ENCODE measurements at regions not wholly inside any gene's neighbourhood (a gene's known extent, or its start where the extent isn't known, plus 50 kb on each side); places are given as distances from the start of the nearest gene placed in this dataset.
"Not testable (repeated sequence)": the region's sequence is repeated elsewhere in the genome, so short reads cannot be mapped to it uniquely, and the experiment has no call there.

GRCh38 chr3:155995525-155996370 lies 124.6 kb upstream of the KCNAB1 start:
- no peak overlapping the region for H3K27ac ChIP-seq (ENCODE audit: poor library complexity, severe bottlenecking)
- H3K9me3 ChIP-seq (ENCODE audit: severe bottlenecking) = no peaks in the 10 kb centered on the region
- no peaks in the 10 kb centered on the region for H3K36me3 ChIP-seq (ENCODE audit: low read depth)
- no peaks in the 10 kb centered on the region for H3K27me3 ChIP-seq (ENCODE audit: insufficient read depth, poor library complexity, severe bottlenecking)
- no peaks in the 10 kb centered on the region for H3K4me1 ChIP-seq (ENCODE audit: insufficient read depth, poor library complexity, severe bottlenecking)
- TF ChIP-seq CTCF (IDR thresholded peaks at IDR 0.05; ENCODE audit: poor library complexity, severe bottlenecking) = peak; percentile 57
- DNase-seq (ENCODE audit: low spot score) = no peak
- no peak overlapping the region for H3K4me3 ChIP-seq (ENCODE audit: severe bottlenecking)
- peak; percentile 71; the same call in 2 of the 3 replicates for ATAC-seq (ENCODE audit: low read depth)

GRCh38 chr3:155996882-155997281 lies 123.5 kb upstream of the KCNAB1 start:
- Histone ChIP-seq H3K9me3 (ENCODE audit: severe bottlenecking) (no peaks in the 10 kb centered on the region), H3K4me3 (ENCODE audit: severe bottlenecking) (no peak overlapping the region), H3K36me3 (ENCODE audit: low read depth) (no peaks in the 10 kb centered on the region), H3K4me1 (ENCODE audit: insufficient read depth, poor library complexity, severe bottlenecking) (no peaks in the 10 kb centered on the region), H3K27ac (ENCODE audit: poor library complexity, severe bottlenecking) (no peak overlapping the region), H3K27me3 (ENCODE audit: insufficient read depth, poor library complexity, severe bottlenecking) (no peaks in the 10 kb centered on the region)
- TF ChIP-seq CTCF (IDR thresholded peaks at IDR 0.05; ENCODE audit: poor library complexity, severe bottlenecking) = no peak
- ATAC-seq (ENCODE audit: low read depth) (no peak), DNase-seq (ENCODE audit: low spot score) (no peak)

GRCh38 chr3:155998173-155998572 lies 122.2 kb upstream of the KCNAB1 start:
- H3K27me3 ChIP-seq (ENCODE audit: insufficient read depth, poor library complexity, severe bottlenecking); H3K4me3 ChIP-seq (ENCODE audit: severe bottlenecking); H3K36me3 ChIP-seq (ENCODE audit: low read depth); H3K27ac ChIP-seq (ENCODE audit: poor library complexity, severe bottlenecking); H3K4me1 ChIP-seq (ENCODE audit: insufficient read depth, poor library complexity, severe bottlenecking); ATAC-seq (ENCODE audit: low read depth); DNase-seq (ENCODE audit: low spot score); H3K9me3 ChIP-seq (ENCODE audit: severe bottlenecking): not testable (repeated sequence)

GRCh38 chr3:156005736-156006135 lies 114.6 kb upstream of the KCNAB1 start:
- ATAC-seq (ENCODE audit: low read depth) (no peak), DNase-seq (ENCODE audit: low spot score) (no peak)
- no peak for TF ChIP-seq CTCF (IDR thresholded peaks at IDR 0.05; ENCODE audit: poor library complexity, severe bottlenecking)
- peaks cover 5% of the 10 kb centered on the region for H3K27me3 ChIP-seq (ENCODE audit: insufficient read depth, poor library complexity, severe bottlenecking)
- no peak overlapping the region for H3K27ac ChIP-seq (ENCODE audit: poor library complexity, severe bottlenecking)
- H3K36me3 ChIP-seq (ENCODE audit: low read depth) = no peaks in the 10 kb centered on the region
- H3K4me3 ChIP-seq (ENCODE audit: severe bottlenecking) = no peak overlapping the region
- H3K4me1 ChIP-seq (ENCODE audit: insufficient read depth, poor library complexity, severe bottlenecking) = no peaks in the 10 kb centered on the region
- peaks cover 2% of the 10 kb centered on the region for H3K9me3 ChIP-seq (ENCODE audit: severe bottlenecking)

GRCh38 chr3:156010829-156011228 lies 109.5 kb upstream of the KCNAB1 start:
- Histone ChIP-seq H3K4me3 (ENCODE audit: severe bottlenecking) (no peak overlapping the region), H3K9me3 (ENCODE audit: severe bottlenecking) (peaks cover 2% of the 10 kb centered on the region), H3K27ac (ENCODE audit: poor library complexity, severe bottlenecking) (no peak overlapping the region), H3K36me3 (ENCODE audit: low read depth) (no peaks in the 10 kb centered on the region), H3K4me1 (ENCODE audit: insufficient read depth, poor library complexity, severe bottlenecking) (no peaks in the 10 kb centered on the region), H3K27me3 (ENCODE audit: insufficient read depth, poor library complexity, severe bottlenecking) (peaks cover 5% of the 10 kb centered on the region)
- ATAC-seq (ENCODE audit: low read depth) = 0 out of 3 replicates have a peak, but pooled peaks have one; percentile 33
- DNase-seq (ENCODE audit: low spot score) = no peak
- TF ChIP-seq CTCF (IDR thresholded peaks at IDR 0.05; ENCODE audit: poor library complexity, severe bottlenecking) = peak; percentile 42

Data from RWPE2 (cell line).